ENCODE measurements at regions not wholly inside any gene's neighbourhood (a gene's known extent, or its start where the extent isn't known, plus 50 kb on each side); places are given as distances from the start of the nearest gene placed in this dataset.

- DNase-seq (ENCODE audit: low read depth, low spot score) (no peak), FAIRE-seq (no peak)
- no peak overlapping the region for H3K9ac ChIP-seq (replicated peaks; ENCODE audit: extremely low read depth, insufficient read depth, low read length)
- H3K27ac ChIP-seq (ENCODE audit: insufficient read depth, low read depth, low read length): no peak overlapping the region
- ChIA-PET POLR2A (no interaction called here), CTCF (no interaction called here)
- H3K79me2 ChIP-seq (ENCODE audit: control insufficient read depth, insufficient read depth, low read length): no peaks in the 10 kb centered on the region
- H3K9me1 ChIP-seq (replicated peaks; ENCODE audit: control insufficient read depth, extremely low read depth, insufficient read depth, low read length): no peaks in the 10 kb centered on the region
- TF ChIP-seq POLR2AphosphoS5 (IDR thresholded peaks at IDR 0.05; ENCODE audit: insufficient read depth, low read depth, low read length): no peak
- TF ChIP-seq JUN (IDR thresholded peaks at IDR 0.05; ENCODE audit: borderline replicate concordance, insufficient read depth, insufficient read length, low read depth): no peak
- TF ChIP-seq, protein P1, sequence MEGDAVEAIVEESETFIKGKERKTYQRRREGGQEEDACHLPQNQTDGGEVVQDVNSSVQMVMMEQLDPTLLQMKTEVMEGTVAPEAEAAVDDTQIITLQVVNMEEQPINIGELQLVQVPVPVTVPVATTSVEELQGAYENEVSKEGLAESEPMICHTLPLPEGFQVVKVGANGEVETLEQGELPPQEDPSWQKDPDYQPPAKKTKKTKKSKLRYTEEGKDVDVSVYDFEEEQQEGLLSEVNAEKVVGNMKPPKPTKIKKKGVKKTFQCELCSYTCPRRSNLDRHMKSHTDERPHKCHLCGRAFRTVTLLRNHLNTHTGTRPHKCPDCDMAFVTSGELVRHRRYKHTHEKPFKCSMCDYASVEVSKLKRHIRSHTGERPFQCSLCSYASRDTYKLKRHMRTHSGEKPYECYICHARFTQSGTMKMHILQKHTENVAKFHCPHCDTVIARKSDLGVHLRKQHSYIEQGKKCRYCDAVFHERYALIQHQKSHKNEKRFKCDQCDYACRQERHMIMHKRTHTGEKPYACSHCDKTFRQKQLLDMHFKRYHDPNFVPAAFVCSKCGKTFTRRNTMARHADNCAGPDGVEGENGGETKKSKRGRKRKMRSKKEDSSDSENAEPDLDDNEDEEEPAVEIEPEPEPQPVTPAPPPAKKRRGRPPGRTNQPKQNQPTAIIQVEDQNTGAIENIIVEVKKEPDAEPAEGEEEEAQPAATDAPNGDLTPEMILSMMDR (IDR thresholded peaks at IDR 0.05; ENCODE audit: extremely low read depth in 1 of 2, insufficient read depth in 1 of 2, low read depth in 1 of 2, low read length in 2 of 2): no peak
- TF ChIP-seq MAX (IDR thresholded peaks at IDR 0.05; ENCODE audit: insufficient read depth, insufficient read length): no peak
- TF ChIP-seq MYC (IDR thresholded peaks at IDR 0.05; ENCODE audit: low read depth, low read length): no peak
- TF ChIP-seq GATA2 (IDR thresholded peaks at IDR 0.05; ENCODE audit: insufficient read depth, insufficient read length, low read depth, low read length): no peak
- no peak for TF ChIP-seq FOS (IDR thresholded peaks at IDR 0.05; ENCODE audit: borderline replicate concordance, insufficient read depth, low read length)
- no peak for TF ChIP-seq EZH2 (IDR thresholded peaks at IDR 0.05; ENCODE audit: borderline replicate concordance, low read depth, low read length, severe bottlenecking)
- TF ChIP-seq POLR2A (IDR thresholded peaks at IDR 0.05; ENCODE audit: low read depth, low read length): no peak
- no TSS peak for BruUV-seq (replicated peaks)
- intact Hi-C loops (cut with micrococcal nuclease) (no loop called here), dilution Hi-C loops (cut with MboI; ENCODE audit: extremely low pct_ligation_motif_present, low sequenced_read_pairs) (no loop called here)
- no peaks in the 10 kb centered on the region for H3K27me3 ChIP-seq (ENCODE audit: control insufficient read depth in 2 of 2, insufficient read depth in 2 of 2, low read length in 2 of 2)
- H3K4me2 ChIP-seq (ENCODE audit: insufficient read depth, low read length): no peak overlapping the region
- H3K4me1 ChIP-seq (ENCODE audit: control insufficient read depth, extremely low read depth, insufficient read depth, low read length): no peaks in the 10 kb centered on the region
- H3K4me3 ChIP-seq (replicated peaks in 1 of 3; ENCODE audit: insufficient read depth in 1 of 3, low read depth in 1 of 3, low read length in 3 of 3): no peak overlapping the region
- H3K36me3 ChIP-seq (ENCODE audit: control insufficient read depth in 2 of 2, extremely low read depth in 1 of 2, insufficient read depth in 2 of 2, low read length in 2 of 2): no peaks in the 10 kb centered on the region
- no peaks in the 10 kb centered on the region for H4K20me1 ChIP-seq (replicated peaks; ENCODE audit: control insufficient read depth, extremely low read depth, insufficient read depth, low read length)
- H3K9me3 ChIP-seq (replicated peaks; ENCODE audit: control insufficient read depth, insufficient read depth, low read length): no peaks in the 10 kb centered on the region
- H2AFZ ChIP-seq (ENCODE audit: low read depth, low read length): no peak overlapping the region
These were observed 287.0 kb downstream of the MEX3B start for GRCh38 chr15:81758818-81759284.
